H9 (cell line): ENCODE measurements at regions not wholly inside any gene's neighbourhood (a gene's known extent, or its start where the extent isn't known, plus 50 kb on each side); places are given as distances from the start of the nearest gene placed in this dataset.
A peak's percentile ranks its signal among the peaks of the same experiment; 100 is the strongest.

Experiments used
- DNase-seq: peaks from one replicate; pipeline ENCODE4 v3.0.0-alpha.2; 2017
- H2AFZ ChIP-seq: one replicate; pipeline ENCODE4 v1.6.1; 2013; ENCODE audit warnings: mild to moderate bottlenecking, low read length, control low read depth, moderate library complexity
- H2AK5ac ChIP-seq: 2 replicates; pipeline ENCODE4 v1.6.1; 2013; ENCODE audit warnings: low read length, control low read depth, mixed read lengths; ENCODE audit not compliant: insufficient read length
- H2BK120ac ChIP-seq: one replicate; pipeline ENCODE4 v1.6.1; 2013; ENCODE audit warnings: low read depth, mild to moderate bottlenecking, low read length, control low read depth, inconsistent platforms; ENCODE audit not compliant: poor library complexity, severe bottlenecking
- H2BK12ac ChIP-seq: 2 replicates; pipeline ENCODE4 v1.6.1; 2013; ENCODE audit warnings: low read length, control low read depth, mixed read lengths, low read depth; ENCODE audit not compliant: insufficient read length
- H2BK15ac ChIP-seq: 2 replicates; pipeline ENCODE4 v1.6.1; 2013; ENCODE audit warnings: low read depth, low read length, control low read depth
- H2BK20ac ChIP-seq: one replicate; pipeline ENCODE4 v1.6.1; 2013; ENCODE audit warnings: low read depth, mild to moderate bottlenecking, low read length, control low read depth, inconsistent platforms; ENCODE audit not compliant: poor library complexity, severe bottlenecking
- H2BK5ac ChIP-seq: 2 replicates; pipeline ENCODE4 v1.6.1; 2013; ENCODE audit warnings: low read length, control low read depth, mixed read lengths; ENCODE audit not compliant: insufficient read length
- H3K14ac ChIP-seq: 2 replicates; pipeline ENCODE4 v1.6.1; 2013; ENCODE audit warnings: low read length, control low read depth; ENCODE audit not compliant: insufficient read depth
- H3K18ac ChIP-seq: 2 replicates; pipeline ENCODE4 v1.6.1; 2013; ENCODE audit warnings: low read depth, mild to moderate bottlenecking, mixed read lengths, low read length, control low read depth; ENCODE audit not compliant: insufficient read length
- H3K23ac ChIP-seq: 2 replicates; pipeline ENCODE4 v1.6.1; 2013; ENCODE audit warnings: low read length, control low read depth, mixed read lengths, low read depth; ENCODE audit not compliant: insufficient read length
- H3K23me2 ChIP-seq: 2 replicates; pipeline ENCODE4 v1.6.1; 2013; ENCODE audit warnings: low read depth, mild to moderate bottlenecking, mixed read lengths, low read length, control low read depth; ENCODE audit not compliant: insufficient read length, poor library complexity, severe bottlenecking
- H3K27ac ChIP-seq: 2 replicates; pipeline ENCODE4 v1.5.1; 2013; ENCODE audit warnings: low read length, control low read depth, mixed read lengths, low read depth; ENCODE audit not compliant: insufficient read length
- H3K27me3 ChIP-seq: 2 replicates; pipeline ENCODE4 v1.6.1; 2013; ENCODE audit warnings: low read length, control low read depth, inconsistent platforms; ENCODE audit not compliant: insufficient read depth
- H3K4ac ChIP-seq: 2 replicates; pipeline ENCODE4 v1.6.1; 2013; ENCODE audit warnings: low read depth, mild to moderate bottlenecking, control low read depth, inconsistent platforms, low read length, moderate library complexity
- H3K4me1 ChIP-seq: 2 replicates; pipeline ENCODE4 v1.6.1; 2013; ENCODE audit warnings: low read length, control low read depth, inconsistent platforms; ENCODE audit not compliant: insufficient read depth
- H3K4me2 ChIP-seq: 2 replicates; pipeline ENCODE4 v1.6.1; 2013; ENCODE audit warnings: low read length, control low read depth, mixed read lengths; ENCODE audit not compliant: insufficient read length, insufficient read depth
- H3K56ac ChIP-seq: 2 replicates; pipeline ENCODE4 v1.6.1; 2013; ENCODE audit warnings: low read depth, mild to moderate bottlenecking, mixed read lengths, low read length, control low read depth; ENCODE audit not compliant: insufficient read length
- H3K79me1 ChIP-seq: 2 replicates; pipeline ENCODE4 v1.6.1; 2013; ENCODE audit warnings: low read depth, mild to moderate bottlenecking, moderate library complexity, low read length, control low read depth, inconsistent platforms; ENCODE audit not compliant: insufficient read depth, poor library complexity, severe bottlenecking
- H3K79me2 ChIP-seq: 2 replicates; pipeline ENCODE4 v1.6.1; 2013; ENCODE audit warnings: low read length, control low read depth, inconsistent platforms; ENCODE audit not compliant: insufficient read depth
- H3K9ac ChIP-seq: 2 replicates; pipeline ENCODE4 v1.6.1; 2013; ENCODE audit warnings: low read length, control low read depth, mixed read lengths; ENCODE audit not compliant: insufficient read length; ENCODE audit errors: extremely low read depth
- H3K9me3 ChIP-seq: one replicate; pipeline ENCODE4 v1.6.1; 2013; ENCODE audit warnings: low read depth, low read length, inconsistent platforms; ENCODE audit not compliant: control insufficient read depth
- H3T11ph ChIP-seq: one replicate; pipeline ENCODE4 v1.6.1; 2013; ENCODE audit warnings: mild to moderate bottlenecking, low read length, control low read depth, inconsistent platforms
- H4K20me1 ChIP-seq: one replicate; pipeline ENCODE4 v1.6.1; 2013; ENCODE audit not compliant: control insufficient read depth, insufficient read length, insufficient read depth
- H4K5ac ChIP-seq: 2 replicates; pipeline ENCODE4 v1.6.1; 2013; ENCODE audit warnings: low read depth, mild to moderate bottlenecking, mixed read lengths, low read length, control low read depth; ENCODE audit not compliant: insufficient read length
- H4K8ac ChIP-seq: replicated peaks from 2 replicates; pipeline ENCODE4 v1.6.1; 2013; ENCODE audit warnings: low read length, control low read depth, mixed read lengths, low read depth; ENCODE audit not compliant: insufficient read length
- H4K91ac ChIP-seq: 2 replicates; pipeline ENCODE4 v1.6.1; 2013; ENCODE audit warnings: low read depth, mild to moderate bottlenecking, moderate library complexity, mixed read lengths, low read length, control low read depth; ENCODE audit not compliant: insufficient read length
- H3K27ac Mint-ChIP-seq, 3 experiments: 2 replicates in 2 of 3; 3 replicates in 1 of 3; pipeline ENCODE4 v1.8.0; 2020 to 2021; ENCODE audit warnings: mixed read lengths in 3 of 3, mild to moderate bottlenecking in 1 of 3, moderate library complexity in 1 of 3
- H3K27me3 Mint-ChIP-seq: 2 replicates; pipeline ENCODE4 v1.8.0; 2021; ENCODE audit warnings: low read depth, mild to moderate bottlenecking, moderate library complexity, mixed read lengths
- H3K36me3 Mint-ChIP-seq, 3 experiments: 2 replicates in 2 of 3; 3 replicates in 1 of 3; pipeline ENCODE4 v1.8.0; 2020 to 2021; ENCODE audit warnings: low read depth in 3 of 3, mixed read lengths in 3 of 3; ENCODE audit not compliant: insufficient read depth in 1 of 3
- H3K4me1 Mint-ChIP-seq, 2 experiments: 2 replicates each; pipeline ENCODE4 v1.8.0; 2020; ENCODE audit warnings: mixed read lengths in 2 of 2
- H3K4me3 Mint-ChIP-seq, 2 experiments: 2 replicates in 1 of 2; 3 replicates in 1 of 2; pipeline ENCODE4 v1.8.0; 2020 to 2021; ENCODE audit warnings: mild to moderate bottlenecking in 2 of 2, mixed read lengths in 2 of 2, moderate library complexity in 1 of 2
- H3K9me3 Mint-ChIP-seq, 2 experiments: 2 replicates in 1 of 2; 3 replicates in 1 of 2; pipeline ENCODE4 v1.8.0; 2020; ENCODE audit warnings: mild to moderate bottlenecking in 2 of 2, mixed read lengths in 2 of 2, moderate library complexity in 1 of 2
- WGBS: extraction: QIAGEN DNeasy Blood & Tissue Kit; methylation state at CpG from one replicate; pipeline ENCODE4 v1.1.7; 2013; ENCODE audit warnings: missing lambda C conversion rate, low lambda C conversion rate, mixed read lengths; ENCODE audit not compliant: insufficient read length; ENCODE audit errors: extremely low coverage; 5-methylcytosine and 5-hydroxymethylcytosine counted together
- TF ChIP-seq, protein P1 (sequence below): fragments of 200-600 bp; sonication (generic); conservative IDR thresholded peaks from 3 replicates; pipeline ENCODE4 v1.8.0; 2021; ENCODE audit warnings: antibody characterized with exemption, mild to moderate bottlenecking

DNA sequence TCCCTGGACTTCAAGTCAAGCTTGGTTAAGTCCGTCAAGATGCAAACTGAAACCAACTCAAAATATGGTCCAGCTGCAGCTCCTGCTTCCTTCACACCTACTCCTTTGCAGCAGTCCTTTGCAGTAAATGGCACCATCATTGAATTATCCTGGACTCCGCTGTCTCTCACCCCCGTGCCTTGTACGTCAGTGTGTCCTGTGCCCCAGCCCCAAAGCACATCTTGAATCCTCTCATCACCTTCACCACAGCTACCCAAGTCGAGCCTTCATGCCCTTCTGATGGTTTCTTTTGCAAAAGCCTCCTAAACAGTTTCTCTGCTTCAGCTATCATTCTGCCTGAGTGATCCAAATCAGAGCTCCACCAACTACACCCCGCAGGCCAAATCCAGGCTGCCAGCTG, 88.4 kb upstream of the LEP start:
- no peak overlapping the region for H3K4ac ChIP-seq

More for the DNA sequence above, 88.4 kb upstream of the LEP start:
- no peak overlapping the region for H2BK20ac ChIP-seq
- no peak overlapping the region for H2AFZ ChIP-seq
- H3K27me3 Mint-ChIP-seq, result peaks cover 68% of the 10 kb centered on the region
- H3K27ac Mint-ChIP-seq, result peak overlapping the region in 1 of 3 experiments; percentile 17; a peak in 2 of 7 replicates
- TF ChIP-seq, protein P1, sequence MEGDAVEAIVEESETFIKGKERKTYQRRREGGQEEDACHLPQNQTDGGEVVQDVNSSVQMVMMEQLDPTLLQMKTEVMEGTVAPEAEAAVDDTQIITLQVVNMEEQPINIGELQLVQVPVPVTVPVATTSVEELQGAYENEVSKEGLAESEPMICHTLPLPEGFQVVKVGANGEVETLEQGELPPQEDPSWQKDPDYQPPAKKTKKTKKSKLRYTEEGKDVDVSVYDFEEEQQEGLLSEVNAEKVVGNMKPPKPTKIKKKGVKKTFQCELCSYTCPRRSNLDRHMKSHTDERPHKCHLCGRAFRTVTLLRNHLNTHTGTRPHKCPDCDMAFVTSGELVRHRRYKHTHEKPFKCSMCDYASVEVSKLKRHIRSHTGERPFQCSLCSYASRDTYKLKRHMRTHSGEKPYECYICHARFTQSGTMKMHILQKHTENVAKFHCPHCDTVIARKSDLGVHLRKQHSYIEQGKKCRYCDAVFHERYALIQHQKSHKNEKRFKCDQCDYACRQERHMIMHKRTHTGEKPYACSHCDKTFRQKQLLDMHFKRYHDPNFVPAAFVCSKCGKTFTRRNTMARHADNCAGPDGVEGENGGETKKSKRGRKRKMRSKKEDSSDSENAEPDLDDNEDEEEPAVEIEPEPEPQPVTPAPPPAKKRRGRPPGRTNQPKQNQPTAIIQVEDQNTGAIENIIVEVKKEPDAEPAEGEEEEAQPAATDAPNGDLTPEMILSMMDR, result no peak
- H3K4me3 Mint-ChIP-seq, result no peak overlapping the region
- H4K20me1 ChIP-seq, result no peaks in the 10 kb centered on the region
- H3K27ac ChIP-seq, result no peak overlapping the region
- no peak overlapping the region for H3K18ac ChIP-seq
- no peaks in the 10 kb centered on the region for H3K79me2 ChIP-seq
- no peaks in the 10 kb centered on the region for H3K9me3 Mint-ChIP-seq
- H3K4me1 Mint-ChIP-seq, result peaks cover 20 to 25% of the 10 kb centered on the region in 2 experiments
- H4K8ac ChIP-seq, result no peak overlapping the region
- H3K14ac ChIP-seq, result no peak overlapping the region
- H3K23me2 ChIP-seq, result no peaks in the 10 kb centered on the region
- no peak overlapping the region for H2BK120ac ChIP-seq
- H3T11ph ChIP-seq, result no peak overlapping the region
- H2AK5ac ChIP-seq, result no peak overlapping the region
- no peaks in the 10 kb centered on the region for H3K27me3 ChIP-seq
- no peak overlapping the region for H3K23ac ChIP-seq
- no peaks in the 10 kb centered on the region for H3K9me3 ChIP-seq
- no peak overlapping the region for H4K91ac ChIP-seq
- no CpG with 5 or more reads among the region's 6 CpGs for WGBS
- H3K9ac ChIP-seq, result no peak overlapping the region
- H2BK5ac ChIP-seq, result no peak overlapping the region
- peaks cover 16% of the 10 kb centered on the region for H3K4me1 ChIP-seq
- H4K5ac ChIP-seq, result no peak overlapping the region
- H3K4me2 ChIP-seq, result no peak overlapping the region
- no peak overlapping the region for H2BK15ac ChIP-seq
- no peak overlapping the region for H2BK12ac ChIP-seq
- no peak for DNase-seq
- H3K36me3 Mint-ChIP-seq, result no peaks in the 10 kb centered on the region
- no peak overlapping the region for H3K56ac ChIP-seq
- no peaks in the 10 kb centered on the region for H3K79me1 ChIP-seq
